ENCODE measurements at regions not wholly inside any gene's neighbourhood (a gene's known extent, or its start where the extent isn't known, plus 50 kb on each side); places are given as distances from the start of the nearest gene placed in this dataset.

DNA sequence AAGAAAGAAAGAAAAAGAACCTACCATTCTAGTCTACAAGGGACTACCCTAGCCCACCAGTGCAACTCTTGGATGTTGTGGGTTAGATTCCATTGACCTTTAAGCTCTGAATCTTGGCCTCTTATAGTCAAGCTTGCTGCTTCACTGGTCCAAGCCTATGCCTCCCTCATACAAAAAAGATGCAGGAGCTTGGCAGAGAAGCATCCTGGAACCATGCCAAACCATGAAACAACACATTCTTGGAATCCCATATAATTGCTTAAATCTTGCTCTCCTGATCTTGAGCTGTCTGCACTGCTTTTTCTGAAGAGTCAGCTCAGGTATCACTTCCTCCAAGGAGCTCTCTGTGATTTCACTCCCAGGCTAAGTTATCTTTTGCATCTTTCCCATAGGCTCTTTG is 117.9 kb upstream of the GPR139 start:
- TF ChIP-seq EP300 (IDR thresholded peaks at IDR 0.05): no peak
- TF ChIP-seq, protein P1, sequence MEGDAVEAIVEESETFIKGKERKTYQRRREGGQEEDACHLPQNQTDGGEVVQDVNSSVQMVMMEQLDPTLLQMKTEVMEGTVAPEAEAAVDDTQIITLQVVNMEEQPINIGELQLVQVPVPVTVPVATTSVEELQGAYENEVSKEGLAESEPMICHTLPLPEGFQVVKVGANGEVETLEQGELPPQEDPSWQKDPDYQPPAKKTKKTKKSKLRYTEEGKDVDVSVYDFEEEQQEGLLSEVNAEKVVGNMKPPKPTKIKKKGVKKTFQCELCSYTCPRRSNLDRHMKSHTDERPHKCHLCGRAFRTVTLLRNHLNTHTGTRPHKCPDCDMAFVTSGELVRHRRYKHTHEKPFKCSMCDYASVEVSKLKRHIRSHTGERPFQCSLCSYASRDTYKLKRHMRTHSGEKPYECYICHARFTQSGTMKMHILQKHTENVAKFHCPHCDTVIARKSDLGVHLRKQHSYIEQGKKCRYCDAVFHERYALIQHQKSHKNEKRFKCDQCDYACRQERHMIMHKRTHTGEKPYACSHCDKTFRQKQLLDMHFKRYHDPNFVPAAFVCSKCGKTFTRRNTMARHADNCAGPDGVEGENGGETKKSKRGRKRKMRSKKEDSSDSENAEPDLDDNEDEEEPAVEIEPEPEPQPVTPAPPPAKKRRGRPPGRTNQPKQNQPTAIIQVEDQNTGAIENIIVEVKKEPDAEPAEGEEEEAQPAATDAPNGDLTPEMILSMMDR (IDR thresholded peaks at IDR 0.05): no peak

Measured in upper lobe of left lung (tissue), 4 donors.